Psoas muscle (tissue), 7 donors: ENCODE measurements at regions not wholly inside any gene's neighbourhood (a gene's known extent, or its start where the extent isn't known, plus 50 kb on each side); places are given as distances from the start of the nearest gene placed in this dataset.

ENCODE experiments used
- ATAC-seq, 4 donors: fragments of 200-7000 bp; cut with Tn5 transposase; one replicate each; pipeline ENCODE4 v1.9.1; 2020; ENCODE audit warnings: moderate library complexity in 3 of 4, mild to moderate bottlenecking in 2 of 4
- DNase-seq, 2 donors: peaks; one replicate each; pipeline ENCODE4 v3.0.0-alpha.2; 2020
- H3K27ac ChIP-seq: fragments of 200-600 bp; one replicate; pipeline ENCODE4 v1.8.0; 2022
- H3K27me3 ChIP-seq, 3 donors: fragments of 200-600 bp in 1 of 3; one replicate each; pipeline versions ENCODE4 v1.6.1 to v1.8.0; 2013 to 2022; ENCODE audit warnings: low read length in 2 of 3, mild to moderate bottlenecking in 2 of 3, moderate library complexity in 1 of 3; ENCODE audit not compliant: insufficient read depth in 3 of 3
- H3K36me3 ChIP-seq, 2 donors: fragments of 200-600 bp in 1 of 2; one replicate each; pipeline versions ENCODE4 v1.6.1 to v1.8.0; 2013 to 2022; ENCODE audit warnings: low read depth in 1 of 2, mild to moderate bottlenecking in 1 of 2, moderate library complexity in 1 of 2; ENCODE audit not compliant: insufficient read depth in 1 of 2
- H3K4me1 ChIP-seq: fragments of 200-600 bp; one replicate; pipeline ENCODE4 v1.8.0; 2022
- H3K4me3 ChIP-seq: fragments of 200-600 bp; one replicate; pipeline ENCODE4 v1.8.0; 2022; ENCODE audit warnings: mild to moderate bottlenecking
- H3K9me3 ChIP-seq: fragments of 200-600 bp; one replicate; pipeline ENCODE4 v1.8.0; 2022
- WGBS, 3 donors: extraction: QIAGEN DNeasy Blood & Tissue Kit; methylation state at CpG; one replicate each; pipeline versions ENCODE4 v1.1.6 to v1.1.7; 2013; 5-methylcytosine and 5-hydroxymethylcytosine counted together
- intact Hi-C, 2 donors: fragments of 100-400 bp; cut with DNase I; formaldehyde crosslinking; loops; one replicate each; pipeline versions ENCODE4 v1.11.0 to v1.14.2; 2022
- TF ChIP-seq, protein P1 (sequence below): fragments of 200-600 bp; IDR thresholded peaks from one replicate; pipeline ENCODE4 v1.8.0; 2022; ENCODE audit warnings: antibody characterized with exemption
- donor health status: healthy with polysubstance abuse.
- donor health status: DM: no; HTN: no; CAD: no; lungs with moderate emphysema.
- donor health status: Bipolar disorder and iron deficiency.
- donor health status: healthy.
- donor health status: DM: yes; HTN: yes; CAD: no.
- donor health status: DM: no; HTN: no; CAD: no.
- donor health status: DM: yes; HTN: yes; CAD: no.

- H3K27ac ChIP-seq: no peak overlapping the region
Measured at GRCh38 chr4:64539234-64539849, 130.1 kb upstream of the TECRL start.

DNA sequence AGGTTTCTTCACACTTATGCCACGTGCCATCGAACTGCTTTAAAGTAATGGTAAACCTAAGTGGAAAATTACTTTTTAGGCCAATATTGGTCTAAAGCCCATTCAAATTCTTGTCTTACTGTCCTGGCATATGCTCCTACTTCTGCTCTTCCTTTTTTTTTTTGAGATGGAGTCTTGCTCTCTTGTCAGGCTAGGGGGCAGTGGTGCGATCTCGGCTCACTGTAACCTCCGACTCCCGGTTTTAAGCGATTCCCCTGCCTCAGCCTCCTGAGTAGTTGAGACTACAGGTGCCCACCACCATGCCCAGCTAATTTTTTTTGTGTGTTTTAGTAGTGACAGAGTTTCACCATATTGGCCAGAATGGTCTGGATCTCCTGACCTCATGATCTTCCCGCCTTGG is 129.0 kb upstream of the TECRL start:
- TF ChIP-seq, protein P1, sequence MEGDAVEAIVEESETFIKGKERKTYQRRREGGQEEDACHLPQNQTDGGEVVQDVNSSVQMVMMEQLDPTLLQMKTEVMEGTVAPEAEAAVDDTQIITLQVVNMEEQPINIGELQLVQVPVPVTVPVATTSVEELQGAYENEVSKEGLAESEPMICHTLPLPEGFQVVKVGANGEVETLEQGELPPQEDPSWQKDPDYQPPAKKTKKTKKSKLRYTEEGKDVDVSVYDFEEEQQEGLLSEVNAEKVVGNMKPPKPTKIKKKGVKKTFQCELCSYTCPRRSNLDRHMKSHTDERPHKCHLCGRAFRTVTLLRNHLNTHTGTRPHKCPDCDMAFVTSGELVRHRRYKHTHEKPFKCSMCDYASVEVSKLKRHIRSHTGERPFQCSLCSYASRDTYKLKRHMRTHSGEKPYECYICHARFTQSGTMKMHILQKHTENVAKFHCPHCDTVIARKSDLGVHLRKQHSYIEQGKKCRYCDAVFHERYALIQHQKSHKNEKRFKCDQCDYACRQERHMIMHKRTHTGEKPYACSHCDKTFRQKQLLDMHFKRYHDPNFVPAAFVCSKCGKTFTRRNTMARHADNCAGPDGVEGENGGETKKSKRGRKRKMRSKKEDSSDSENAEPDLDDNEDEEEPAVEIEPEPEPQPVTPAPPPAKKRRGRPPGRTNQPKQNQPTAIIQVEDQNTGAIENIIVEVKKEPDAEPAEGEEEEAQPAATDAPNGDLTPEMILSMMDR: no peak
- DNase-seq (no peak), ATAC-seq (peak in 1 of 4 donors; percentile 27)
- Histone ChIP-seq H3K4me1 (no peaks in the 10 kb centered on the region), H3K9me3 (no peaks in the 10 kb centered on the region), H3K27me3 (no peaks in the 10 kb centered on the region), H3K36me3 (no peaks in the 10 kb centered on the region), H3K4me3 (no peak overlapping the region), H3K27ac (no peak overlapping the region)
- WGBS, 3 donors: 65 to 74% (median 68%) methylated on average over 8 of the region's 8 CpGs
- intact Hi-C loops: loop anchor here (2.0 to 5.0 kb wide), 2 partner anchors 376 to 379 kb away; no protein-coding TSS in a partner anchor

More at GRCh38 chr4:64539234-64539849, 130.1 kb upstream of the TECRL start:
- H3K27me3 ChIP-seq: no peaks in the 10 kb centered on the region
- H3K36me3 ChIP-seq: no peaks in the 10 kb centered on the region
- peak; percentile 65 to 89 (median 72) for ATAC-seq
- H3K4me3 ChIP-seq: no peak overlapping the region
- no peaks in the 10 kb centered on the region for H3K4me1 ChIP-seq
- no peaks in the 10 kb centered on the region for H3K9me3 ChIP-seq
- WGBS, 3 donors: 22 to 29% (median 27%) methylated on average over 4 of the region's 4 CpGs
- TF ChIP-seq, protein P1: peak; percentile 73
- intact Hi-C loops: loop anchor here (2.0 to 5.0 kb wide), 2 partner anchors 377 to 381 kb away; no protein-coding TSS in a partner anchor
- DNase-seq: no peak

- H3K4me3 ChIP-seq: no peak overlapping the region
- H3K27ac ChIP-seq: no peak overlapping the region
- TF ChIP-seq, protein P1: no peak
- no peaks in the 10 kb centered on the region for H3K36me3 ChIP-seq
- intact Hi-C loops: no loop called here
- H3K9me3 ChIP-seq: no peaks in the 10 kb centered on the region
- DNase-seq (no peak), ATAC-seq (no peak)
- H3K4me1 ChIP-seq: no peaks in the 10 kb centered on the region
- no peaks in the 10 kb centered on the region for H3K27me3 ChIP-seq
- WGBS, 3 donors: 84 to 92% (median 84%) methylated on average over 3 of the region's 3 CpGs
Measured at GRCh38 chr4:64533637-64534036, 124.4 kb upstream of the TECRL start.

GRCh38 chr4:64533159-64533558 is 123.9 kb upstream of the TECRL start:
- H3K36me3 ChIP-seq: no peaks in the 10 kb centered on the region
- H3K9me3 ChIP-seq: no peaks in the 10 kb centered on the region
- no peaks in the 10 kb centered on the region for H3K4me1 ChIP-seq
- ATAC-seq (no peak), DNase-seq (no peak)
- no peak overlapping the region for H3K27ac ChIP-seq
- intact Hi-C loops: no loop called here
- 58 to 75% (median 61%) methylated on average over 2 of the region's 2 CpGs for WGBS, 3 donors
- H3K4me3 ChIP-seq: no peak overlapping the region
- H3K27me3 ChIP-seq: no peaks in the 10 kb centered on the region
- TF ChIP-seq, protein P1: no peak

GRCh38 chr4:64520421-64520820 is 111.2 kb upstream of the TECRL start:
- no peaks in the 10 kb centered on the region for H3K4me1 ChIP-seq
- no peak overlapping the region for H3K4me3 ChIP-seq
- no peaks in the 10 kb centered on the region for H3K27me3 ChIP-seq
- 60 to 63% (median 61%) methylated on average over 2 of the region's 2 CpGs for WGBS, 3 donors
- intact Hi-C loops: no loop called here
- no peaks in the 10 kb centered on the region for H3K9me3 ChIP-seq
- no peaks in the 10 kb centered on the region for H3K36me3 ChIP-seq
- no peak overlapping the region for H3K27ac ChIP-seq
- TF ChIP-seq, protein P1: no peak
- ATAC-seq (no peak), DNase-seq (no peak)
